DND-41 (cell line): ENCODE measurements at regions not wholly inside any gene's neighbourhood (a gene's known extent, or its start where the extent isn't known, plus 50 kb on each side); places are given as distances from the start of the nearest gene placed in this dataset.

Experiments
- ATAC-seq: fragments of 200-7000 bp; cut with Tn5 transposase; 3 replicates; pipeline ENCODE4 v1.9.1; 2021; ENCODE audit warnings: low read depth; ENCODE audit not compliant: insufficient read depth
- DNase-seq: peaks from one replicate; pipeline ENCODE4 v3.0.0-alpha.2; 2020
- H2AFZ ChIP-seq: 2 replicates; pipeline ENCODE4 v1.6.0; 2012; ENCODE audit warnings: low read depth, low read length
- H3K27ac ChIP-seq: 2 replicates; pipeline ENCODE4 v1.5.1; 2012; ENCODE audit warnings: low read length, inconsistent platforms
- H3K27me3 ChIP-seq: fragments of 200-600 bp; sonication (generic); 2 replicates; pipeline ENCODE4 v1.6.0; 2012; ENCODE audit warnings: low read length, mild to moderate bottlenecking, inconsistent platforms; ENCODE audit not compliant: insufficient read depth, poor library complexity
- H3K36me3 ChIP-seq: 2 replicates; pipeline ENCODE4 v1.5.1; 2012; ENCODE audit warnings: low read length, inconsistent platforms; ENCODE audit not compliant: insufficient read depth
- H3K4me1 ChIP-seq: 2 replicates; pipeline ENCODE4 v1.5.1; 2012; ENCODE audit warnings: mild to moderate bottlenecking, low read length; ENCODE audit not compliant: insufficient read depth
- H3K4me2 ChIP-seq: 2 replicates; pipeline ENCODE4 v1.6.0; 2012; ENCODE audit warnings: mild to moderate bottlenecking, moderate library complexity, low read length, inconsistent platforms; ENCODE audit not compliant: insufficient read depth
- H3K4me3 ChIP-seq, 2 experiments: fragments of 200-600 bp in 1 of 2; shearing (Covaris generic) in 1 of 2; 2 replicates each; pipeline ENCODE4 v1.5.1; 2012 to 2016; ENCODE audit warnings: inconsistent platforms in 2 of 2, low read length in 2 of 2, mild to moderate bottlenecking in 2 of 2, low read depth in 1 of 2, moderate library complexity in 1 of 2
- H3K79me2 ChIP-seq: 2 replicates; pipeline ENCODE4 v1.6.0; 2012; ENCODE audit warnings: low read length, inconsistent platforms; ENCODE audit not compliant: insufficient read depth
- H3K9ac ChIP-seq: 2 replicates; pipeline ENCODE4 v1.6.0; 2012; ENCODE audit warnings: low read depth, mild to moderate bottlenecking, inconsistent platforms, low read length, moderate library complexity
- H3K9me3 ChIP-seq: 2 replicates; pipeline ENCODE4 v1.5.1; 2012; ENCODE audit warnings: low read length, moderate library complexity, mild to moderate bottlenecking, inconsistent platforms; ENCODE audit not compliant: insufficient read depth, severe bottlenecking
- H4K20me1 ChIP-seq: 2 replicates; pipeline ENCODE4 v1.6.0; 2012; ENCODE audit warnings: low read length; ENCODE audit not compliant: insufficient read depth
- EZH2 ChIP-seq: IDR thresholded peaks from 3 replicates; pipeline ENCODE4 v1.6.1; 2012; ENCODE audit warnings: borderline replicate concordance, low read depth, mild to moderate bottlenecking, moderate library complexity, low read length, inconsistent platforms; ENCODE audit not compliant: severe bottlenecking
- TF ChIP-seq, protein P1 (sequence below): IDR thresholded peaks from 2 replicates; pipeline ENCODE4 v1.5.1; 2012; ENCODE audit warnings: borderline replicate concordance, low read length, moderate library complexity, mild to moderate bottlenecking; ENCODE audit not compliant: poor library complexity, severe bottlenecking; ENCODE audit errors: extremely low read depth

DNA sequence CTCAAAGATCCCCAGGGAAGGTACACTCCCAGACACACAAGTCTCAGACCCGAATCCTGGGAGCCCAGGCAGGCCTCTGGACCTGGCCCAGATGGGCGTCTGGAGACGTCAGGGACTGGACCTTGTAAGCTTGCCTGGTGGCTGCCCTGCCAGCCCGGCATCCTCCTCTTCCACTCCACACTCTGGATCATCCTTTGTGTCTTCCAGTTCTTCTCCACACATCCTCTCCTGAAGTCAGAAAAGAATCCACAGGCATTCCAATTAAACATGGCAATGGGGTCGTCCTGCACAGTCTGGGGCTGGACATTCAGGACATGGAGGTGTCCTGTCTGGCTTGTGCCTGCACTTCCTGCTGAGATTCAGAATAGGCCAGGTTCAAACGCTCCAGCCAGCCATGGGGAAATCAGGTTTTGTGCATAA, 208.8 kb upstream of the IGF1R start:
- no peak overlapping the region for H2AFZ ChIP-seq
- H3K4me2 ChIP-seq = no peak overlapping the region
- no peaks in the 10 kb centered on the region for H4K20me1 ChIP-seq
- ATAC-seq (no peak), DNase-seq (no peak)
- no peak overlapping the region for H3K4me3 ChIP-seq
- no peak overlapping the region for H3K27ac ChIP-seq
- H3K36me3 ChIP-seq = no peaks in the 10 kb centered on the region
- H3K9me3 ChIP-seq = no peaks in the 10 kb centered on the region
- H3K4me1 ChIP-seq = peaks cover 5% of the 10 kb centered on the region; the same call in 1 of the 2 replicates
- no peak overlapping the region for H3K9ac ChIP-seq
- TF ChIP-seq EZH2 = no peak
- H3K79me2 ChIP-seq = no peaks in the 10 kb centered on the region
- no peaks in the 10 kb centered on the region for H3K27me3 ChIP-seq

DNA sequence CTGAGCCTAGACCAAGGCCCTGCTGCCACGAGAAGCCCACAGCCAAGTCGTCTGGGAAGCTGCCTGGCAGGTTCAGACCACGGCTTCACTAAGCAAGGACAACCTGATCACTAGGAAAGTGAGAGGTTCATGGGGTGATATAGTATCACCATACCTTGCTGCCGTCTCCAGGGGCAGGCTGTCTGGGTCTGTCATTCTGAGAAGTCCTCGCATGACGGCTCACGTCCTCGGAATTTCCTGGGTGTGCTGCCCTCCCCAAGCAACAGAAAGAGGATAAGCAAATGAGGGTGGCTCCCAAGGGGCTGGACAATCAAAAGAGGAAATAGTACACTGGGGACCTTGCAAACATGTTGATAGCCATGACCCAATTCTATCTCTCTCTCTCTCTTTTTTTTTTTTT, 207.4 kb upstream of the IGF1R start:
- TF ChIP-seq EZH2 = no peak
- TF ChIP-seq, protein P1, sequence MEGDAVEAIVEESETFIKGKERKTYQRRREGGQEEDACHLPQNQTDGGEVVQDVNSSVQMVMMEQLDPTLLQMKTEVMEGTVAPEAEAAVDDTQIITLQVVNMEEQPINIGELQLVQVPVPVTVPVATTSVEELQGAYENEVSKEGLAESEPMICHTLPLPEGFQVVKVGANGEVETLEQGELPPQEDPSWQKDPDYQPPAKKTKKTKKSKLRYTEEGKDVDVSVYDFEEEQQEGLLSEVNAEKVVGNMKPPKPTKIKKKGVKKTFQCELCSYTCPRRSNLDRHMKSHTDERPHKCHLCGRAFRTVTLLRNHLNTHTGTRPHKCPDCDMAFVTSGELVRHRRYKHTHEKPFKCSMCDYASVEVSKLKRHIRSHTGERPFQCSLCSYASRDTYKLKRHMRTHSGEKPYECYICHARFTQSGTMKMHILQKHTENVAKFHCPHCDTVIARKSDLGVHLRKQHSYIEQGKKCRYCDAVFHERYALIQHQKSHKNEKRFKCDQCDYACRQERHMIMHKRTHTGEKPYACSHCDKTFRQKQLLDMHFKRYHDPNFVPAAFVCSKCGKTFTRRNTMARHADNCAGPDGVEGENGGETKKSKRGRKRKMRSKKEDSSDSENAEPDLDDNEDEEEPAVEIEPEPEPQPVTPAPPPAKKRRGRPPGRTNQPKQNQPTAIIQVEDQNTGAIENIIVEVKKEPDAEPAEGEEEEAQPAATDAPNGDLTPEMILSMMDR = no peak
- no peak for ATAC-seq
- no peak for DNase-seq

DNA sequence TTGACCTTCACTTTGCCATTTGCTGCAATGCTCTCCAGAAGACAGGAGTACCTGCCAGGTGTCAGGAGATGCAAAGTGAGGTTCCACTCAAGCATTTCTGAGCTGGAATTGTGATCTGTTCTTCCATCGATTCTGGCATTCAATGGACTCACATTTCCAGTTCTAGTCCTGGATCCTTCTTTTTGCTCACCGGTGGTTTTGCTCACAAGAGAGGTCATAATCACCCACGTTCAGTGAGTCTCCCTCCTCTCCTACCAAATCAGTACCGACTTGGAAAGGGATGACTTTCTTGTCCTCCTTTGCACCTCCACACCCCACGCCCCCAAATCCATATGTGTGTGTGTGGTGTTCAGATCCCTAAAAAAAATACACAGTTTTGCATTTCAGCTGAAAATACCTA, 206.7 kb upstream of the IGF1R start:
- Histone ChIP-seq H3K36me3 (no peaks in the 10 kb centered on the region), H3K79me2 (no peaks in the 10 kb centered on the region), H3K9me3 (no peaks in the 10 kb centered on the region), H4K20me1 (no peaks in the 10 kb centered on the region), H3K4me1 (peaks cover 5% of the 10 kb centered on the region; the same call in 1 of the 2 replicates), H2AFZ (no peak overlapping the region), H3K9ac (no peak overlapping the region), H3K27me3 (no peaks in the 10 kb centered on the region), H3K4me3 (no peak overlapping the region), H3K4me2 (no peak overlapping the region), H3K27ac (no peak overlapping the region)
- no peak for ATAC-seq
- no peak for TF ChIP-seq EZH2
- TF ChIP-seq, protein P1 = no peak
- no peak for DNase-seq

More for the DNA sequence above, 207.4 kb upstream of the IGF1R start:
- H3K36me3 ChIP-seq = no peaks in the 10 kb centered on the region
- no peak overlapping the region for H3K9ac ChIP-seq
- no peaks in the 10 kb centered on the region for H3K27me3 ChIP-seq
- H3K4me3 ChIP-seq = no peak overlapping the region
- no peak overlapping the region for H2AFZ ChIP-seq
- peaks cover 5% of the 10 kb centered on the region; the same call in 1 of the 2 replicates for H3K4me1 ChIP-seq
- H3K4me2 ChIP-seq = no peak overlapping the region
- H3K27ac ChIP-seq = no peak overlapping the region
- H3K9me3 ChIP-seq = no peaks in the 10 kb centered on the region
- no peaks in the 10 kb centered on the region for H4K20me1 ChIP-seq
- no peaks in the 10 kb centered on the region for H3K79me2 ChIP-seq

DNA sequence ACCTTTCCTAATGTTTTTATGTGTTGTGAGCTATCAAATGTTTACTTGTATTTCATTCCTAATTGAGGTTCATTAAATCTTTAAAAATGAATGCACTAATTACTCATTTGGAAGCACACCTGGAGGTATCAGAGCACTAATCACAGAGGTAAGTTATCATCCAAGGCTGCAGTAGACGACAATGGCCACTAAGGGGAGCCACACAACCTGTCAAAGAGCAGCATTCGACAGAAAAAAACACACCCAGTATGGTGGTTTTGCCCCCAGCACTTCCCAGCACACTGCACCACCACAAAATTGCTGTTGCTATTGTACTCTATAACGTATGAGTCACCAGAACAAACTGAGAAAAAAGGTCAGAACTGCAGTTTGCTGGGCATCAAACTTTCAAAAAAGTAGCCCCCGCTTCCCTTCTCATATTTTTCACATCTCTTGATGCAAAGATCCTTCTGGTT, 205.9 kb upstream of the IGF1R start:
- H3K4me3 ChIP-seq = no peak overlapping the region
- H3K27ac ChIP-seq = no peak overlapping the region
- H3K36me3 ChIP-seq = no peaks in the 10 kb centered on the region
- no peak overlapping the region for H3K9ac ChIP-seq
- DNase-seq (peak; percentile 66), ATAC-seq (peak; percentile 97)
- 0 out of 2 replicates have a peak overlapping the region, but pooled peaks have one; percentile 16 for H3K4me2 ChIP-seq
- H3K4me1 ChIP-seq = peaks cover 5% of the 10 kb centered on the region; the same call in 1 of the 2 replicates
- H3K79me2 ChIP-seq = no peaks in the 10 kb centered on the region
- H3K27me3 ChIP-seq = no peaks in the 10 kb centered on the region
- TF ChIP-seq EZH2 = no peak
- TF ChIP-seq, protein P1 = peak; percentile 88
- H2AFZ ChIP-seq = no peak overlapping the region
- no peaks in the 10 kb centered on the region for H4K20me1 ChIP-seq
- no peaks in the 10 kb centered on the region for H3K9me3 ChIP-seq
